KMS-11 (cell line): ENCODE measurements at regions not wholly inside any gene's neighbourhood (a gene's known extent, or its start where the extent isn't known, plus 50 kb on each side); places are given as distances from the start of the nearest gene placed in this dataset.

Source experiments
- H2AFZ ChIP-seq: fragments of 200-600 bp; sonication (generic); 2 replicates; pipeline ENCODE4 v1.6.1; 2016; ENCODE audit warnings: antibody characterized with exemption, mixed run types, low read depth
- H3K27ac ChIP-seq: fragments of 200-600 bp; sonication (generic); 2 replicates; pipeline ENCODE4 v1.6.1; 2016; ENCODE audit warnings: mild to moderate bottlenecking, mixed run types
- H3K27me3 ChIP-seq: fragments of 200-600 bp; sonication (generic); 2 replicates; pipeline ENCODE4 v1.6.1; 2017; ENCODE audit warnings: mild to moderate bottlenecking, low read depth, mixed run types, moderate library complexity; ENCODE audit not compliant: insufficient read depth
- H3K36me3 ChIP-seq: fragments of 200-600 bp; sonication (generic); 2 replicates; pipeline ENCODE4 v1.6.1; 2017; ENCODE audit warnings: mild to moderate bottlenecking, mixed run types; ENCODE audit not compliant: insufficient read depth
- H3K4me1 ChIP-seq: fragments of 200-600 bp; sonication (generic); 2 replicates; pipeline ENCODE4 v1.6.1; 2016; ENCODE audit warnings: mild to moderate bottlenecking, low read depth, mixed run types; ENCODE audit not compliant: poor library complexity, severe bottlenecking
- H3K4me2 ChIP-seq: fragments of 200-600 bp; sonication (generic); 2 replicates; pipeline ENCODE4 v1.7.0; 2016; ENCODE audit warnings: mild to moderate bottlenecking, mixed run types
- H3K4me3 ChIP-seq: fragments of 200-600 bp; sonication (generic); IDR thresholded peaks from 2 replicates; pipeline ENCODE4 v1.6.1; 2017; ENCODE audit warnings: low read depth, low read length, mixed read lengths; ENCODE audit not compliant: insufficient read depth
- H3K79me2 ChIP-seq: fragments of 200-600 bp; sonication (generic); 2 replicates; pipeline ENCODE4 v1.6.1; 2016; ENCODE audit warnings: low read depth, mixed run types; ENCODE audit not compliant: insufficient read depth
- H3K9ac ChIP-seq: fragments of 200-600 bp; sonication (generic); 2 replicates; pipeline ENCODE4 v1.6.1; 2016; ENCODE audit warnings: mild to moderate bottlenecking, mixed run types
- H4K20me1 ChIP-seq: fragments of 200-600 bp; sonication (generic); 2 replicates; pipeline ENCODE4 v1.6.1; 2016; ENCODE audit warnings: mild to moderate bottlenecking, mixed run types; ENCODE audit not compliant: insufficient read depth
- CTCF ChIP-seq: fragments of 200-600 bp; sonication (generic); conservative IDR thresholded peaks from 2 replicates; pipeline ENCODE4 v1.6.1; 2017; ENCODE audit warnings: low read depth, mild to moderate bottlenecking, antibody characterized with exemption, low read length, moderate library complexity, mixed read lengths

GRCh38 chr17:72004611-72005331 lies 116.0 kb upstream of the SOX9 start:
- no peaks in the 10 kb centered on the region for H4K20me1 ChIP-seq
- H3K36me3 ChIP-seq: no peaks in the 10 kb centered on the region
- peak overlapping the region; percentile 66 for H3K4me2 ChIP-seq
- no peaks in the 10 kb centered on the region for H3K27me3 ChIP-seq
- peak overlapping the region; percentile 1; the same call in 1 of the 2 replicates for H3K27ac ChIP-seq
- H3K9ac ChIP-seq: no peak overlapping the region
- H3K4me3 ChIP-seq: no peak overlapping the region
- H3K4me1 ChIP-seq: peaks cover 27% of the 10 kb centered on the region
- no peak overlapping the region for H2AFZ ChIP-seq
- H3K79me2 ChIP-seq: no peaks in the 10 kb centered on the region
- no peak for TF ChIP-seq CTCF

- Histone ChIP-seq H2AFZ (no peak overlapping the region), H3K9ac (no peak overlapping the region), H3K4me1 (peaks cover 27% of the 10 kb centered on the region), H3K4me2 (peak overlapping the region; percentile 66), H3K79me2 (no peaks in the 10 kb centered on the region), H3K27me3 (no peaks in the 10 kb centered on the region), H3K36me3 (no peaks in the 10 kb centered on the region), H3K4me3 (no peak overlapping the region), H3K27ac (peak overlapping the region; percentile 1; the same call in 1 of the 2 replicates), H4K20me1 (no peaks in the 10 kb centered on the region)
- no peak for TF ChIP-seq CTCF
Observed at GRCh38 chr17:72005332-72006163, 115.3 kb upstream of the SOX9 start.

- Histone ChIP-seq H4K20me1 (no peaks in the 10 kb centered on the region), H3K4me2 (no peak overlapping the region), H3K27me3 (no peaks in the 10 kb centered on the region), H3K79me2 (no peaks in the 10 kb centered on the region), H3K27ac (no peak overlapping the region), H3K9ac (no peak overlapping the region), H3K4me3 (no peak overlapping the region), H3K4me1 (peaks cover 27% of the 10 kb centered on the region), H3K36me3 (no peaks in the 10 kb centered on the region), H2AFZ (no peak overlapping the region)
- no peak for TF ChIP-seq CTCF
Observed at GRCh38 chr17:72008236-72008876, 112.5 kb upstream of the SOX9 start.

GRCh38 chr17:72011561-72011960 lies 109.3 kb upstream of the SOX9 start:
- no peak overlapping the region for H3K27ac ChIP-seq
- no peaks in the 10 kb centered on the region for H4K20me1 ChIP-seq
- no peak overlapping the region for H3K9ac ChIP-seq
- H3K4me3 ChIP-seq: no peak overlapping the region
- no peaks in the 10 kb centered on the region for H3K79me2 ChIP-seq
- H3K4me2 ChIP-seq: no peak overlapping the region
- no peaks in the 10 kb centered on the region for H3K27me3 ChIP-seq
- H2AFZ ChIP-seq: no peak overlapping the region
- H3K36me3 ChIP-seq: no peaks in the 10 kb centered on the region
- peaks cover 3% of the 10 kb centered on the region for H3K4me1 ChIP-seq
- TF ChIP-seq CTCF: no peak
